OCI-LY1 (cell line): ENCODE measurements at regions not wholly inside any gene's neighbourhood (a gene's known extent, or its start where the extent isn't known, plus 50 kb on each side); places are given as distances from the start of the nearest gene placed in this dataset.

Source experiments
- H2AFZ ChIP-seq: fragments of 200-600 bp; sonication (generic), shearing (Covaris generic); 2 replicates; pipeline ENCODE4 v1.6.0; 2014; ENCODE audit warnings: antibody characterized with exemption, mild to moderate bottlenecking, low read length
- H3F3A ChIP-seq: fragments of 200-600 bp; sonication (generic), shearing (Covaris generic); 2 replicates; pipeline ENCODE4 v1.6.0; 2014; ENCODE audit warnings: mild to moderate bottlenecking, antibody characterized with exemption, low read length, moderate library complexity; ENCODE audit not compliant: insufficient read depth
- H3K27ac ChIP-seq: fragments of 200-600 bp; sonication (generic); 2 replicates; pipeline ENCODE4 v1.5.1; 2014; ENCODE audit warnings: low read length, mixed run types, mild to moderate bottlenecking, low read depth; ENCODE audit not compliant: poor library complexity, severe bottlenecking
- H3K27me3 ChIP-seq: fragments of 200-600 bp; sonication (generic); 2 replicates; pipeline ENCODE4 v1.6.0; 2014; ENCODE audit warnings: antibody characterized with exemption, mild to moderate bottlenecking, low read length, moderate library complexity; ENCODE audit not compliant: insufficient read depth
- H3K36me3 ChIP-seq: fragments of 200-600 bp; sonication (generic); 2 replicates; pipeline ENCODE4 v1.6.1; 2014; ENCODE audit warnings: mild to moderate bottlenecking, antibody characterized with exemption, low read length, moderate library complexity, mixed read lengths; ENCODE audit not compliant: insufficient read depth
- H3K4me1 ChIP-seq: fragments of 200-600 bp; sonication (generic); 2 replicates; pipeline ENCODE4 v1.5.1; 2014; ENCODE audit warnings: mild to moderate bottlenecking, low read length, moderate library complexity; ENCODE audit not compliant: insufficient read depth, severe bottlenecking
- H3K4me2 ChIP-seq: fragments of 200-600 bp; sonication (generic), shearing (Covaris generic); 2 replicates; pipeline ENCODE4 v1.6.1; 2014; ENCODE audit warnings: low read length
- H3K4me3 ChIP-seq: fragments of 200-600 bp; sonication (generic); 2 replicates; pipeline ENCODE4 v1.5.1; 2014; ENCODE audit warnings: low read length, low read depth, mild to moderate bottlenecking, mixed read lengths; ENCODE audit not compliant: poor library complexity, severe bottlenecking
- H3K79me2 ChIP-seq: fragments of 200-600 bp; shearing (Covaris generic); 2 replicates; pipeline ENCODE4 v1.6.1; 2016; ENCODE audit warnings: mixed run types, low read length, mixed read lengths; ENCODE audit not compliant: insufficient read depth
- H3K9ac ChIP-seq: fragments of 200-600 bp; sonication (generic), shearing (Covaris generic); 2 replicates; pipeline ENCODE4 v1.6.1; 2014; ENCODE audit warnings: mild to moderate bottlenecking, low read length, mixed read lengths
- H3K9me2 ChIP-seq: fragments of 200-600 bp; sonication (generic), shearing (Covaris generic); 2 replicates; pipeline ENCODE4 v1.6.1; 2014; ENCODE audit warnings: low read depth, mild to moderate bottlenecking, low read length, mixed read lengths
- H3K9me3 ChIP-seq: fragments of 200-600 bp; shearing (Covaris generic); 2 replicates; pipeline ENCODE4 v1.6.1; 2014; ENCODE audit warnings: low read length, mixed read lengths
- H4K20me1 ChIP-seq: fragments of 200-600 bp; sonication (generic), shearing (Covaris generic); 2 replicates; pipeline ENCODE4 v1.6.0; 2016; ENCODE audit warnings: mild to moderate bottlenecking, low read length; ENCODE audit not compliant: insufficient read depth
- EZH2 ChIP-seq: fragments of 200-600 bp; sonication (generic), shearing (Covaris generic); IDR thresholded peaks from 2 replicates; pipeline ENCODE4 v1.8.0; 2017; ENCODE audit warnings: borderline replicate concordance, mixed run types, mild to moderate bottlenecking, antibody characterized with exemption, low read length, moderate library complexity, mixed read lengths
- TF ChIP-seq, protein P1 (sequence below): fragments of 200-600 bp; sonication (generic), shearing (Covaris generic); IDR thresholded peaks from 2 replicates; pipeline ENCODE4 v1.5.1; 2017; ENCODE audit warnings: mild to moderate bottlenecking, antibody characterized with exemption, low read length, moderate library complexity, mixed read lengths

DNA sequence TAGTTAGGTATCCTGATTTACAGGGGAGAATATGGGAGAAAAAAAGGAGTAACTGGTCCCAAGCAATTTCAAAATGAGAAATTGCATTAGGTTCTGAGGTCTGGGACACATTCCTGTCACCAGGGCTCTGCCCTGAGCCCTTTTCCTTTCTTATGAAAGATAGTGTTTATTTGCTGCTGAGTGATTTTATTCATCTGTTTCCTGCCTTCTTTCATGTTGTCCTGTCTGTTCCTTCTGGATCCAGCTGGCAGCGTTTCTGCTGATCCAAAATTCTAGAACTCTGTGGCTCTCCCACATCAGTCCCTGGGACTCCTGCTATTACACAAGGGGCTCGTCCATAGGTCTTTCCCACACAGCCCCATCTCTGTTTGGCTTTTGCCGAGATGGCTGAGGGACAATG is 519.1 kb upstream of the SALL3 start:
- H4K20me1 ChIP-seq = no peaks in the 10 kb centered on the region
- no peak overlapping the region for H3K9ac ChIP-seq
- no peaks in the 10 kb centered on the region for H3K36me3 ChIP-seq
- H3K79me2 ChIP-seq = no peaks in the 10 kb centered on the region
- no peaks in the 10 kb centered on the region for H3K9me2 ChIP-seq
- no peak overlapping the region for H2AFZ ChIP-seq
- no peak overlapping the region for H3K4me2 ChIP-seq
- H3K27ac ChIP-seq = no peak overlapping the region
- H3F3A ChIP-seq = no peaks in the 10 kb centered on the region
- no peak overlapping the region for H3K4me3 ChIP-seq
- TF ChIP-seq, protein P1, sequence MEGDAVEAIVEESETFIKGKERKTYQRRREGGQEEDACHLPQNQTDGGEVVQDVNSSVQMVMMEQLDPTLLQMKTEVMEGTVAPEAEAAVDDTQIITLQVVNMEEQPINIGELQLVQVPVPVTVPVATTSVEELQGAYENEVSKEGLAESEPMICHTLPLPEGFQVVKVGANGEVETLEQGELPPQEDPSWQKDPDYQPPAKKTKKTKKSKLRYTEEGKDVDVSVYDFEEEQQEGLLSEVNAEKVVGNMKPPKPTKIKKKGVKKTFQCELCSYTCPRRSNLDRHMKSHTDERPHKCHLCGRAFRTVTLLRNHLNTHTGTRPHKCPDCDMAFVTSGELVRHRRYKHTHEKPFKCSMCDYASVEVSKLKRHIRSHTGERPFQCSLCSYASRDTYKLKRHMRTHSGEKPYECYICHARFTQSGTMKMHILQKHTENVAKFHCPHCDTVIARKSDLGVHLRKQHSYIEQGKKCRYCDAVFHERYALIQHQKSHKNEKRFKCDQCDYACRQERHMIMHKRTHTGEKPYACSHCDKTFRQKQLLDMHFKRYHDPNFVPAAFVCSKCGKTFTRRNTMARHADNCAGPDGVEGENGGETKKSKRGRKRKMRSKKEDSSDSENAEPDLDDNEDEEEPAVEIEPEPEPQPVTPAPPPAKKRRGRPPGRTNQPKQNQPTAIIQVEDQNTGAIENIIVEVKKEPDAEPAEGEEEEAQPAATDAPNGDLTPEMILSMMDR = no peak
- TF ChIP-seq EZH2 = no peak
- no peaks in the 10 kb centered on the region for H3K9me3 ChIP-seq
- no peaks in the 10 kb centered on the region for H3K27me3 ChIP-seq
- no peaks in the 10 kb centered on the region for H3K4me1 ChIP-seq

DNA sequence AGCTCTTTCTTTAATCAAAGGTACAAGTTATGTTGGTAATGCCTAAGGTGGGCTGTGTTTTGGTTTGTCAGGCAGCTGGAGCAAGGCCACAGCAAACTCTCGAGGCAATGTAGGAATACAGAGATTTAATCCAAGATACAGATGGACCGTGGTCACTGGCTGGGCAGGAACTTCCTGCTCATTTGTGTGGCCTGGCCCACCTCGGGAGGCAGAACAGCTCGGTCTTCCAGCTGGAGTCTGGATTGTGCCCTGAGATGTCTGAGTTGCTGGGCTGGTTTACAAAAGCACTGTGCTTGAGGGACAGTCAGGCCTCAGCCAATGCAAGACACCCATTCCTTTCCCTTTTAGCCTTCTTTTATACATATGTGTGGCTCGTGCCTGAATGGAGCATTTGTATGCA is 506.1 kb upstream of the SALL3 start:
- no peak overlapping the region for H3K4me2 ChIP-seq
- H3K27me3 ChIP-seq = no peaks in the 10 kb centered on the region
- no peaks in the 10 kb centered on the region for H3K79me2 ChIP-seq
- H3K36me3 ChIP-seq = no peaks in the 10 kb centered on the region
- H2AFZ ChIP-seq = no peak overlapping the region
- H3K9me2 ChIP-seq = no peaks in the 10 kb centered on the region
- no peaks in the 10 kb centered on the region for H3K4me1 ChIP-seq
- H3K4me3 ChIP-seq = no peak overlapping the region
- TF ChIP-seq, protein P1 = no peak
- TF ChIP-seq EZH2 = no peak
- H3F3A ChIP-seq = no peaks in the 10 kb centered on the region
- no peaks in the 10 kb centered on the region for H4K20me1 ChIP-seq
- H3K9ac ChIP-seq = no peak overlapping the region
- no peaks in the 10 kb centered on the region for H3K9me3 ChIP-seq
- no peak overlapping the region for H3K27ac ChIP-seq

DNA sequence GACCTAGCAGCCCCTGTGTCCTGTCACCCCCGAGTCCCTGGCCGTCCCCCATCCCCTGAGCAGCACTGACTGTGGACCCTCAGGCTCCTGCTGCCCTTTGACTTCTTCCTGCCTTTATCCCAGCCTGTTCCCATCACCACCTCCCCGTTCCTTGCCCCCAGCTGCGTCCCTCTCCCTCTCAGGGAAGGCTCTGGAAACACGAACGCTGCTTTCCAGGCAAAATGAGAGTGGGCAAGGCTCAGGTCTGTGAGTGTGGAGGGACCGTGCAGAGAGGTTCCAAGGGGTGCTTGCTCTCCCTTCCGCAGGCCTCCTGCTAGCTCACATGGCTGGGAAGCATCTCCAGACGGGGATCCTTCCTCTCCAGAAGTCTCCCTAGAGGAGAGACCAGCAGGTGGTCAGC is 501.8 kb upstream of the SALL3 start:
- H3K4me1 ChIP-seq = no peaks in the 10 kb centered on the region
- H2AFZ ChIP-seq = no peak overlapping the region
- H3K4me3 ChIP-seq = no peak overlapping the region
- no peaks in the 10 kb centered on the region for H3K79me2 ChIP-seq
- TF ChIP-seq EZH2 = no peak
- TF ChIP-seq, protein P1 = no peak
- H3F3A ChIP-seq = no peaks in the 10 kb centered on the region
- H3K9ac ChIP-seq = no peak overlapping the region
- no peaks in the 10 kb centered on the region for H3K9me2 ChIP-seq
- H3K27me3 ChIP-seq = no peaks in the 10 kb centered on the region
- no peaks in the 10 kb centered on the region for H3K36me3 ChIP-seq
- H3K4me2 ChIP-seq = no peak overlapping the region
- no peaks in the 10 kb centered on the region for H4K20me1 ChIP-seq
- no peak overlapping the region for H3K27ac ChIP-seq
- H3K9me3 ChIP-seq = no peaks in the 10 kb centered on the region
